Endothelial cell of umbilical vein (primary cell): ENCODE measurements at regions not wholly inside any gene's neighbourhood (a gene's known extent, or its start where the extent isn't known, plus 50 kb on each side); places are given as distances from the start of the nearest gene placed in this dataset.

Experiments used
- BruUV-seq: library from RNA; stranded (reverse); fragments of 400-500 nt; replicated peaks from 2 replicates; lab custom pipeline; 2021; lab: Mats Ljungman, UMichigan
- CTCF ChIA-PET: fragments of 300-600, 350-600 bp; sonication (Branson Sonifier 250); formaldehyde crosslinking; loops from one replicate; lab custom pipeline; 2021; ENCODE audit warnings: antibody characterized with exemption, inconsistent platforms; lab: Charles Lee
- POLR2A ChIA-PET: fragments of 300-600, 350-600 bp; sonication (Branson Sonifier 250); formaldehyde crosslinking; loops from one replicate; lab custom pipeline; 2021; ENCODE audit warnings: antibody characterized with exemption, inconsistent platforms; lab: Charles Lee
- DNase-seq: peaks from one replicate; pipeline ENCODE4 v3.0.0-alpha.2; 2011; ENCODE audit warnings: low read depth, low spot score
- FAIRE-seq: peaks from 2 replicates; lab custom pipeline; 2011; peaks lifted over from hg19 to GRCh38; lab: Jason Lieb, UNC
- H2AFZ ChIP-seq: 2 replicates; pipeline ENCODE4 v1.6.0; 2012; ENCODE audit warnings: low read depth, low read length, control low read depth, inconsistent platforms
- H3K27ac ChIP-seq: 2 replicates; pipeline ENCODE4 v1.5.1; 2011; ENCODE audit warnings: low read depth, mild to moderate bottlenecking, control low read depth, low read length, moderate library complexity; ENCODE audit not compliant: insufficient read depth
- H3K27me3 ChIP-seq, 2 experiments: 2 replicates each; pipeline versions ENCODE4 v1.6.0 to v1.6.1; 2011; ENCODE audit warnings: low read length in 2 of 2, mixed read lengths in 1 of 2; ENCODE audit not compliant: control insufficient read depth in 2 of 2, insufficient read depth in 2 of 2
- H3K36me3 ChIP-seq, 2 experiments: 2 replicates in 1 of 2; 3 replicates in 1 of 2; pipeline ENCODE4 v1.5.1; 2011; ENCODE audit warnings: low read length in 2 of 2, mild to moderate bottlenecking in 1 of 2, moderate library complexity in 1 of 2; ENCODE audit not compliant: control insufficient read depth in 2 of 2, insufficient read depth in 2 of 2; ENCODE audit errors: extremely low read depth in 1 of 2
- H3K4me1 ChIP-seq: 3 replicates; pipeline ENCODE4 v1.5.1; 2011; ENCODE audit warnings: mild to moderate bottlenecking, low read length; ENCODE audit not compliant: control insufficient read depth, insufficient read depth; ENCODE audit errors: extremely low read depth
- H3K4me2 ChIP-seq: 2 replicates; pipeline ENCODE4 v1.6.1; 2011; ENCODE audit warnings: low read length, control low read depth, mixed read lengths; ENCODE audit not compliant: insufficient read depth
- H3K4me3 ChIP-seq, 3 experiments: fragments of 200-600 bp in 1 of 3; sonication (generic), shearing (Covaris generic) in 1 of 3; replicated peaks in 1 of 3; 2 replicates each; pipeline ENCODE4 v1.5.1; 2011 to 2016; ENCODE audit warnings: control low read depth in 3 of 3, low read length in 3 of 3, mild to moderate bottlenecking in 2 of 3, inconsistent platforms in 1 of 3, low read depth in 1 of 3, moderate library complexity in 1 of 3; ENCODE audit not compliant: insufficient read depth in 1 of 3
- H3K79me2 ChIP-seq: 2 replicates; pipeline ENCODE4 v1.6.0; 2012; ENCODE audit warnings: low read length, inconsistent platforms; ENCODE audit not compliant: control insufficient read depth, insufficient read depth
- H3K9ac ChIP-seq: replicated peaks from 2 replicates; pipeline ENCODE3; 2011; ENCODE audit warnings: low read length, control low read depth; ENCODE audit not compliant: insufficient read depth; ENCODE audit errors: extremely low read depth
- H3K9me1 ChIP-seq: replicated peaks from 3 replicates; pipeline ENCODE4 v1.6.0; 2011; ENCODE audit warnings: mild to moderate bottlenecking, low read length; ENCODE audit not compliant: control insufficient read depth, insufficient read depth; ENCODE audit errors: extremely low read depth
- H3K9me3 ChIP-seq: replicated peaks from 2 replicates; pipeline ENCODE4 v1.5.1; 2012; ENCODE audit warnings: low read length, inconsistent platforms; ENCODE audit not compliant: control insufficient read depth, insufficient read depth
- H4K20me1 ChIP-seq: replicated peaks from 2 replicates; pipeline ENCODE3; 2011; ENCODE audit warnings: mild to moderate bottlenecking, low read length; ENCODE audit not compliant: control insufficient read depth, insufficient read depth; ENCODE audit errors: extremely low read depth
- EZH2 ChIP-seq: IDR thresholded peaks from 2 replicates; pipeline ENCODE4 v1.6.1; 2012; ENCODE audit warnings: borderline replicate concordance, low read depth, mild to moderate bottlenecking, moderate library complexity, low read length, inconsistent platforms; ENCODE audit not compliant: severe bottlenecking
- FOS ChIP-seq: IDR thresholded peaks from 2 replicates; pipeline ENCODE4 v1.6.1; 2011; ENCODE audit warnings: mild to moderate bottlenecking, low read length, moderate library complexity, borderline replicate concordance; ENCODE audit not compliant: insufficient read depth
- JUN ChIP-seq: IDR thresholded peaks from 2 replicates; pipeline ENCODE4 v1.6.1; 2011; ENCODE audit warnings: borderline replicate concordance, low read depth; ENCODE audit not compliant: insufficient read length, insufficient read depth
- MYC ChIP-seq: IDR thresholded peaks from one replicate; pipeline ENCODE4 v1.6.1; 2011; ENCODE audit warnings: mild to moderate bottlenecking, low read depth, low read length
- POLR2A ChIP-seq: IDR thresholded peaks from 2 replicates; pipeline ENCODE4 v1.6.1; 2012; ENCODE audit warnings: low read depth, mild to moderate bottlenecking, control low read depth, low read length
- POLR2AphosphoS5 ChIP-seq: IDR thresholded peaks from 2 replicates; pipeline ENCODE4 v1.6.1; 2012; ENCODE audit warnings: low read depth, mild to moderate bottlenecking, control low read depth, low read length, moderate library complexity; ENCODE audit not compliant: insufficient read depth
- dilution Hi-C: fragments of 300-500 bp; cut with MboI; formaldehyde crosslinking; loops from one replicate; pipeline ENCODE4 v1.15.0; 2019; ENCODE audit warnings: low sequenced_read_pairs; ENCODE audit not compliant: extremely low pct_ligation_motif_present
- intact Hi-C: fragments of 100-400 bp; cut with micrococcal nuclease; formaldehyde crosslinking; loops from one replicate; pipeline ENCODE4 v1.10.0; 2022
- TF ChIP-seq, protein P1 (sequence below): IDR thresholded peaks from 2 replicates; pipeline ENCODE4 v1.6.1; 2011; ENCODE audit not compliant: insufficient read depth, insufficient read length
- TF ChIP-seq, protein P2 (sequence below), 2 donors: IDR thresholded peaks; 1 replicate in 1 of 2; 2 replicates in 1 of 2; pipeline ENCODE4 v1.5.1; 2011; ENCODE audit warnings: low read length in 2 of 2, mild to moderate bottlenecking in 2 of 2, moderate library complexity in 2 of 2, control low read depth in 1 of 2, inconsistent platforms in 1 of 2, low read depth in 1 of 2; ENCODE audit not compliant: insufficient read depth in 1 of 2; ENCODE audit errors: extremely low read depth in 1 of 2

DNA sequence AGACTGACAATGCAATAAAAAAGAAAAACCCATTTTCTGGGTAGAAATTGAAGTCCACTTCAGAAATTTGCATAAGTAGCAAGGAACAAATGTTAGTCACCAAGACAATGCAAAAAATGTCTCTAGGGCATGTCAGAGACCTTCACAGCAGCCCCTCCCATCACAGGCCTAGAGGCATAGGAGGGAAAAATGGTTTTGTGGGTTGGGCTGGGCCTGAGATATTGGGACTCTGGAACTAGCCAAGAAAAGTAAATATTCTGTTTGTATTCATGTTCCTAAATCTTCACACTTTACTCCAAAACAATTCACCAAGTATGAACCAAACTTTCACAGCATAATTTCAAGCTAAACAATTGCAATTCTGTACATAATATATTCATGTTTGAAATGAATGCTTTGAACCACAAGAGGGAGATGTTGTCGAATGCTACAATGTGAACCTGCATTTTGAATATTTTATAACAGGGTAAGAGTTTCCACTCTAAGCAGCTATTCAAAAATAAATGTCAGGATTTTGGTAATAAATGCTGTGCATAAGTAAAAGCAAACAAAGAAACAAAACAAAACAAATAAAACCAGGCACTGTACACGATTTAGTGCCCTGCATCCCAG, 429.2 kb downstream of the OTOL1 start:
- H3K27ac ChIP-seq, result no peak overlapping the region
- H4K20me1 ChIP-seq, result no peaks in the 10 kb centered on the region
- FAIRE-seq, result no peak
- no peak for DNase-seq
- TF ChIP-seq, protein P1, sequence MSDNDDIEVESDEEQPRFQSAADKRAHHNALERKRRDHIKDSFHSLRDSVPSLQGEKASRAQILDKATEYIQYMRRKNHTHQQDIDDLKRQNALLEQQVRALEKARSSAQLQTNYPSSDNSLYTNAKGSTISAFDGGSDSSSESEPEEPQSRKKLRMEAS, result no peak
- TF ChIP-seq, protein P2, sequence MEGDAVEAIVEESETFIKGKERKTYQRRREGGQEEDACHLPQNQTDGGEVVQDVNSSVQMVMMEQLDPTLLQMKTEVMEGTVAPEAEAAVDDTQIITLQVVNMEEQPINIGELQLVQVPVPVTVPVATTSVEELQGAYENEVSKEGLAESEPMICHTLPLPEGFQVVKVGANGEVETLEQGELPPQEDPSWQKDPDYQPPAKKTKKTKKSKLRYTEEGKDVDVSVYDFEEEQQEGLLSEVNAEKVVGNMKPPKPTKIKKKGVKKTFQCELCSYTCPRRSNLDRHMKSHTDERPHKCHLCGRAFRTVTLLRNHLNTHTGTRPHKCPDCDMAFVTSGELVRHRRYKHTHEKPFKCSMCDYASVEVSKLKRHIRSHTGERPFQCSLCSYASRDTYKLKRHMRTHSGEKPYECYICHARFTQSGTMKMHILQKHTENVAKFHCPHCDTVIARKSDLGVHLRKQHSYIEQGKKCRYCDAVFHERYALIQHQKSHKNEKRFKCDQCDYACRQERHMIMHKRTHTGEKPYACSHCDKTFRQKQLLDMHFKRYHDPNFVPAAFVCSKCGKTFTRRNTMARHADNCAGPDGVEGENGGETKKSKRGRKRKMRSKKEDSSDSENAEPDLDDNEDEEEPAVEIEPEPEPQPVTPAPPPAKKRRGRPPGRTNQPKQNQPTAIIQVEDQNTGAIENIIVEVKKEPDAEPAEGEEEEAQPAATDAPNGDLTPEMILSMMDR (IDR thresholded peaks at IDR 0.05; ENCODE audit: extremely low read depth in 1 of 2, insufficient read depth in 1 of 2, low read depth in 1 of 2, low read length in 2 of 2), result no peak
- TF ChIP-seq JUN, result no peak
- TF ChIP-seq EZH2, result no peak
- no peak for TF ChIP-seq POLR2AphosphoS5
- TF ChIP-seq MYC, result no peak
- no peak for TF ChIP-seq FOS
- TF ChIP-seq POLR2A, result no peak
- no peaks in the 10 kb centered on the region for H3K27me3 ChIP-seq
- H3K9me3 ChIP-seq, result no peaks in the 10 kb centered on the region
- H3K79me2 ChIP-seq, result no peaks in the 10 kb centered on the region
- dilution Hi-C loops (no loop called here), intact Hi-C loops (no loop called here)
- no peak overlapping the region for H3K9ac ChIP-seq
- no peaks in the 10 kb centered on the region for H3K36me3 ChIP-seq
- H3K9me1 ChIP-seq, result no peaks in the 10 kb centered on the region
- H3K4me1 ChIP-seq, result no peaks in the 10 kb centered on the region
- ChIA-PET POLR2A (no interaction called here), CTCF (interaction anchor here (0.7 kb wide), 1 partner anchor 72 kb away, joined by 3 read pairs; no protein-coding TSS in a partner anchor)
- no peak overlapping the region for H3K4me2 ChIP-seq
- no peak overlapping the region for H2AFZ ChIP-seq
- H3K4me3 ChIP-seq, result no peak overlapping the region
- BruUV-seq, result no TSS peak
